K562 (cell line): ENCODE measurements at regions not wholly inside any gene's neighbourhood (a gene's known extent, or its start where the extent isn't known, plus 50 kb on each side); places are given as distances from the start of the nearest gene placed in this dataset.
"Not testable (repeated sequence)": the region's sequence is repeated elsewhere in the genome, so short reads cannot be mapped to it uniquely, and the experiment has no call there.

ENCODE experiments used
- JUNB ChIP-seq: fragments of 450-650 bp; formaldehyde crosslinking; conservative IDR thresholded peaks from 2 replicates; pipeline ENCODE4 v1.4.0; 2020; ENCODE audit warnings: mild to moderate bottlenecking
- KLF6 ChIP-seq: fragments of 250-450 bp; sonication (Bioruptor Pico); IDR thresholded peaks from 2 replicates; pipeline ENCODE4 v1.4.0; 2020; ENCODE audit warnings: mild to moderate bottlenecking, moderate library complexity, borderline replicate concordance
- SPI1 ChIP-seq: IDR thresholded peaks from 2 replicates; pipeline ENCODE4 v1.6.1; 2011; ENCODE audit warnings: low read depth, low read length, control low read depth, borderline replicate concordance
- ZNF146 ChIP-seq: IDR thresholded peaks from one replicate; pipeline ENCODE4 v1.6.1; 2018; ENCODE audit warnings: missing compliant biosample characterization; ENCODE audit not compliant: unreplicated experiment
- TF ChIP-seq, protein P1 (sequence below): sonication (generic); formaldehyde crosslinking; IDR thresholded peaks from 2 replicates; pipeline ENCODE4 v1.8.1; 2023; ENCODE audit warnings: mild to moderate bottlenecking, missing genetic modification reagents
- TF ChIP-seq, protein P2 (sequence below), 3 experiments: IDR thresholded peaks in 2 of 3; conservative IDR thresholded peaks in 1 of 3; 2 replicates each; pipeline ENCODE4 v1.5.1; 2011 to 2012; ENCODE audit warnings: low read length in 3 of 3, mild to moderate bottlenecking in 3 of 3, control low read depth in 2 of 3, improper control_type of control experiment in 1 of 3, inconsistent platforms in 1 of 3, low read depth in 1 of 3, mixed read lengths in 1 of 3, moderate library complexity in 1 of 3; ENCODE audit not compliant: insufficient read depth in 2 of 3
- TF ChIP-seq, protein P3 (sequence below): fragments of 450-650 bp; formaldehyde crosslinking; IDR thresholded peaks from 2 replicates; pipeline ENCODE4 v1.4.0; 2020; ENCODE audit warnings: mild to moderate bottlenecking, mixed read lengths

GRCh38 chr15:77939026-77939425, 138.5 kb downstream of the TBC1D2B start:
- not testable (repeated sequence) for TF ChIP-seq KLF6 (CRISPR knock-in tag); JUNB (CRISPR knock-in tag); SPI1; ZNF146 (CRISPR knock-in tag)
- TF ChIP-seq, protein P1, sequence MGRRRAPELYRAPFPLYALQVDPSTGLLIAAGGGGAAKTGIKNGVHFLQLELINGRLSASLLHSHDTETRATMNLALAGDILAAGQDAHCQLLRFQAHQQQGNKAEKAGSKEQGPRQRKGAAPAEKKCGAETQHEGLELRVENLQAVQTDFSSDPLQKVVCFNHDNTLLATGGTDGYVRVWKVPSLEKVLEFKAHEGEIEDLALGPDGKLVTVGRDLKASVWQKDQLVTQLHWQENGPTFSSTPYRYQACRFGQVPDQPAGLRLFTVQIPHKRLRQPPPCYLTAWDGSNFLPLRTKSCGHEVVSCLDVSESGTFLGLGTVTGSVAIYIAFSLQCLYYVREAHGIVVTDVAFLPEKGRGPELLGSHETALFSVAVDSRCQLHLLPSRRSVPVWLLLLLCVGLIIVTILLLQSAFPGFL: not testable (repeated sequence)
- TF ChIP-seq, protein P2, sequence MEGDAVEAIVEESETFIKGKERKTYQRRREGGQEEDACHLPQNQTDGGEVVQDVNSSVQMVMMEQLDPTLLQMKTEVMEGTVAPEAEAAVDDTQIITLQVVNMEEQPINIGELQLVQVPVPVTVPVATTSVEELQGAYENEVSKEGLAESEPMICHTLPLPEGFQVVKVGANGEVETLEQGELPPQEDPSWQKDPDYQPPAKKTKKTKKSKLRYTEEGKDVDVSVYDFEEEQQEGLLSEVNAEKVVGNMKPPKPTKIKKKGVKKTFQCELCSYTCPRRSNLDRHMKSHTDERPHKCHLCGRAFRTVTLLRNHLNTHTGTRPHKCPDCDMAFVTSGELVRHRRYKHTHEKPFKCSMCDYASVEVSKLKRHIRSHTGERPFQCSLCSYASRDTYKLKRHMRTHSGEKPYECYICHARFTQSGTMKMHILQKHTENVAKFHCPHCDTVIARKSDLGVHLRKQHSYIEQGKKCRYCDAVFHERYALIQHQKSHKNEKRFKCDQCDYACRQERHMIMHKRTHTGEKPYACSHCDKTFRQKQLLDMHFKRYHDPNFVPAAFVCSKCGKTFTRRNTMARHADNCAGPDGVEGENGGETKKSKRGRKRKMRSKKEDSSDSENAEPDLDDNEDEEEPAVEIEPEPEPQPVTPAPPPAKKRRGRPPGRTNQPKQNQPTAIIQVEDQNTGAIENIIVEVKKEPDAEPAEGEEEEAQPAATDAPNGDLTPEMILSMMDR (IDR thresholded peaks at IDR 0.05 in 2 of 3, conservative IDR thresholded peaks at IDR 0.05 in 1 of 3; ENCODE audit: insufficient read depth in 2 of 3, low read depth in 1 of 3, low read length in 3 of 3): not testable (repeated sequence)
- TF ChIP-seq, protein P3, sequence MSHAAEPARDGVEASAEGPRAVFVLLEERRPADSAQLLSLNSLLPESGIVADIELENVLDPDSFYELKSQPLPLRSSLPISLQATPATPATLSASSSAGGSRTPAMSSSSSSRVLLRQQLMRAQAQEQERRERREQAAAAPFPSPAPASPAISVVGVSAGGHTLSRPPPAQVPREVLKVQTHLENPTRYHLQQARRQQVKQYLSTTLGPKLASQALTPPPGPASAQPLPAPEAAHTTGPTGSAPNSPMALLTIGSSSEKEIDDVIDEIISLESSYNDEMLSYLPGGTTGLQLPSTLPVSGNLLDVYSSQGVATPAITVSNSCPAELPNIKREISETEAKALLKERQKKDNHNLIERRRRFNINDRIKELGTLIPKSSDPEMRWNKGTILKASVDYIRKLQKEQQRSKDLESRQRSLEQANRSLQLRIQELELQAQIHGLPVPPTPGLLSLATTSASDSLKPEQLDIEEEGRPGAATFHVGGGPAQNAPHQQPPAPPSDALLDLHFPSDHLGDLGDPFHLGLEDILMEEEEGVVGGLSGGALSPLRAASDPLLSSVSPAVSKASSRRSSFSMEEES: not testable (repeated sequence)
